Esophagus squamous epithelium (tissue), 4 donors: ENCODE measurements at regions not wholly inside any gene's neighbourhood (a gene's known extent, or its start where the extent isn't known, plus 50 kb on each side); places are given as distances from the start of the nearest gene placed in this dataset.

Source experiments
- CTCF ChIP-seq, 6 experiments: fragments of 450-650 bp in 4 of 6; fragments of 200-600 bp in 2 of 6; sonication (generic) in 2 of 6; IDR thresholded peaks; one replicate each; pipeline ENCODE4 v1.5.1; 2016 to 2019; ENCODE audit warnings: antibody characterized with exemption in 6 of 6, mild to moderate bottlenecking in 4 of 6, moderate library complexity in 4 of 6
- POLR2A ChIP-seq, 4 donors: fragments of 450-650 bp; IDR thresholded peaks; one replicate each; pipeline ENCODE4 v1.6.1; 2017; ENCODE audit warnings: antibody characterized with exemption in 4 of 4, mild to moderate bottlenecking in 4 of 4, moderate library complexity in 3 of 4

GRCh38 chr5:87102841-87103240 lies 164.8 kb upstream of the RASA1 start:
- TF ChIP-seq POLR2A (IDR thresholded peaks at IDR 0.05) (no peak), CTCF (IDR thresholded peaks at IDR 0.05) (no peak)
